ENCODE measurements at regions not wholly inside any gene's neighbourhood (a gene's known extent, or its start where the extent isn't known, plus 50 kb on each side); places are given as distances from the start of the nearest gene placed in this dataset.

DNA sequence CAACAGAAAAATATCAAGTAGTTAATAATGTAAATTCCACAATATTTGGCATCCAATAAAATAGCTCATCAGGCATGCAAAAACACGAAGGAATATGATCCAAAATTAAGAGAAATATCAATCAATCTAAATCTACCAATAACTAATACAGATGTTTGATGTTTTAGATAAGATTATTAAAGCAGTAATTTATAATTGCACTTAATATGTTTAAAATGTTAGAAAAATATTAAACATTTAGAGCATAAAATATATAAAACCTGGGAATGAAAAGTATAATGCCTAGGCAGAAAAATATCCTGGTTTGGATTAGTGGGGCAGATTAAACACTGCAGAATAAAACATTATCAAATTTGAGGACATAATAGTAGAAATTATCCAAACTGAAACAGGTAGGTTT lies 879.9 kb downstream of the FAM181B start:
- no peak overlapping the region for H2AK9ac ChIP-seq (replicated peaks; ENCODE audit: low read depth, low read length, poor library complexity)
- DNase-seq (no peak), ATAC-seq (ENCODE audit: low read depth) (no peak)
- H4K8ac ChIP-seq (ENCODE audit: low read depth in 2 of 2, low read length in 2 of 2) = no peak overlapping the region
- no peaks in the 10 kb centered on the region for H3K4me1 ChIP-seq (ENCODE audit: control insufficient read depth, insufficient read depth, low read length)
- no peak overlapping the region for H2AFZ ChIP-seq (replicated peaks; ENCODE audit: low read length, poor library complexity)
- no peaks in the 10 kb centered on the region for H3K27me3 ChIP-seq (ENCODE audit: control insufficient read depth, insufficient read depth, low read length)
- no peaks in the 10 kb centered on the region for H3K9me1 ChIP-seq (ENCODE audit: insufficient read depth, low read length)
- H3K14ac ChIP-seq (replicated peaks; ENCODE audit: low read depth, low read length) = no peak overlapping the region
- H3K56ac ChIP-seq (ENCODE audit: extremely low read depth, insufficient read depth, low read length) = no peak overlapping the region
- CTCF ChIA-PET = no interaction called here
- TF ChIP-seq, protein P1, sequence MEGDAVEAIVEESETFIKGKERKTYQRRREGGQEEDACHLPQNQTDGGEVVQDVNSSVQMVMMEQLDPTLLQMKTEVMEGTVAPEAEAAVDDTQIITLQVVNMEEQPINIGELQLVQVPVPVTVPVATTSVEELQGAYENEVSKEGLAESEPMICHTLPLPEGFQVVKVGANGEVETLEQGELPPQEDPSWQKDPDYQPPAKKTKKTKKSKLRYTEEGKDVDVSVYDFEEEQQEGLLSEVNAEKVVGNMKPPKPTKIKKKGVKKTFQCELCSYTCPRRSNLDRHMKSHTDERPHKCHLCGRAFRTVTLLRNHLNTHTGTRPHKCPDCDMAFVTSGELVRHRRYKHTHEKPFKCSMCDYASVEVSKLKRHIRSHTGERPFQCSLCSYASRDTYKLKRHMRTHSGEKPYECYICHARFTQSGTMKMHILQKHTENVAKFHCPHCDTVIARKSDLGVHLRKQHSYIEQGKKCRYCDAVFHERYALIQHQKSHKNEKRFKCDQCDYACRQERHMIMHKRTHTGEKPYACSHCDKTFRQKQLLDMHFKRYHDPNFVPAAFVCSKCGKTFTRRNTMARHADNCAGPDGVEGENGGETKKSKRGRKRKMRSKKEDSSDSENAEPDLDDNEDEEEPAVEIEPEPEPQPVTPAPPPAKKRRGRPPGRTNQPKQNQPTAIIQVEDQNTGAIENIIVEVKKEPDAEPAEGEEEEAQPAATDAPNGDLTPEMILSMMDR (conservative IDR thresholded peaks at IDR 0.05; ENCODE audit: low read depth, low read length) = no peak
- TF ChIP-seq POLR2A (IDR thresholded peaks at IDR 0.05; ENCODE audit: low read depth, low read length) (no peak), CEBPB (IDR thresholded peaks at IDR 0.05; ENCODE audit: low read depth, low read length) (no peak), MXI1 (IDR thresholded peaks at IDR 0.05; ENCODE audit: borderline replicate concordance, low read depth, low read length) (no peak), MAFK (IDR thresholded peaks at IDR 0.05; ENCODE audit: low read depth, low read length) (no peak), RAD21 (IDR thresholded peaks at IDR 0.05; ENCODE audit: low read length) (no peak), BHLHE40 (IDR thresholded peaks at IDR 0.05; ENCODE audit: low read depth, low read length) (no peak), NFE2L2 (IDR thresholded peaks at IDR 0.05; ENCODE audit: low read depth, low read length) (no peak)
- TF ChIP-seq, protein P2, sequence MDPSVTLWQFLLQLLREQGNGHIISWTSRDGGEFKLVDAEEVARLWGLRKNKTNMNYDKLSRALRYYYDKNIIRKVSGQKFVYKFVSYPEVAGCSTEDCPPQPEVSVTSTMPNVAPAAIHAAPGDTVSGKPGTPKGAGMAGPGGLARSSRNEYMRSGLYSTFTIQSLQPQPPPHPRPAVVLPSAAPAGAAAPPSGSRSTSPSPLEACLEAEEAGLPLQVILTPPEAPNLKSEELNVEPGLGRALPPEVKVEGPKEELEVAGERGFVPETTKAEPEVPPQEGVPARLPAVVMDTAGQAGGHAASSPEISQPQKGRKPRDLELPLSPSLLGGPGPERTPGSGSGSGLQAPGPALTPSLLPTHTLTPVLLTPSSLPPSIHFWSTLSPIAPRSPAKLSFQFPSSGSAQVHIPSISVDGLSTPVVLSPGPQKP (IDR thresholded peaks at IDR 0.05; ENCODE audit: borderline replicate concordance, low read depth, low read length) = no peak
- no CpG with 5 or more reads among the region's 1 CpG for WGBS, 2 experiments (ENCODE audit: extremely low coverage in 2 of 2, insufficient read length in 1 of 2)
- no peak overlapping the region for H4K5ac ChIP-seq (ENCODE audit: low read depth, low read length)
- H3K18ac ChIP-seq (ENCODE audit: low read depth, low read length) = no peak overlapping the region
- no peak overlapping the region for H2BK120ac ChIP-seq (ENCODE audit: low read depth, low read length)
- H3K27ac ChIP-seq (ENCODE audit: insufficient read depth, low read length) = no peak overlapping the region
- no peak overlapping the region for H2BK15ac ChIP-seq (ENCODE audit: low read depth, low read length)
- H3K23ac ChIP-seq (ENCODE audit: low read depth, low read length) = no peak overlapping the region
- intact Hi-C loops (cut with micrococcal nuclease) (no loop called here), dilution Hi-C loops (cut with HindIII; ENCODE audit: low sequenced_read_pairs, unreplicated experiment) (no loop called here), in situ Hi-C loops (cut with MboI; ENCODE audit: low sequenced_read_pairs) (no loop called here)
- H2BK5ac ChIP-seq (ENCODE audit: low read depth, low read length, poor library complexity, severe bottlenecking) = no peak overlapping the region
- H2AK5ac ChIP-seq (ENCODE audit: low read depth, low read length) = no peak overlapping the region
- no peak overlapping the region for H3K9ac ChIP-seq (ENCODE audit: low read depth, low read length)
- no peak overlapping the region for H3K4me3 ChIP-seq (ENCODE audit: insufficient read depth, low read depth, low read length)
- POLR2A ChIA-PET (ENCODE audit: unreplicated experiment) = no interaction called here
- no peak overlapping the region for H3K4me2 ChIP-seq (ENCODE audit: low read depth, low read length)
- H4K20me1 ChIP-seq (ENCODE audit: insufficient read depth, low read length) = no peaks in the 10 kb centered on the region
- H3K9me3 ChIP-seq (ENCODE audit: control insufficient read depth, insufficient read depth, low read length) = no peaks in the 10 kb centered on the region
- H3K36me3 ChIP-seq (ENCODE audit: control insufficient read depth, insufficient read depth, low read length) = no peaks in the 10 kb centered on the region
- H3K4ac ChIP-seq (ENCODE audit: low read depth, low read length) = no peak overlapping the region
- no peaks in the 10 kb centered on the region for H3K79me1 ChIP-seq (ENCODE audit: low read depth in 1 of 2, low read length in 2 of 2)
- no peak overlapping the region for H4K91ac ChIP-seq (ENCODE audit: insufficient read depth, low read depth, low read length)
- no TSS peak for BruUV-seq (replicated peaks)
- H2BK20ac ChIP-seq (ENCODE audit: low read depth, low read length) = no peak overlapping the region
